Stomach (tissue), 8 donors: ENCODE measurements at regions not wholly inside any gene's neighbourhood (a gene's known extent, or its start where the extent isn't known, plus 50 kb on each side); places are given as distances from the start of the nearest gene placed in this dataset.

ENCODE experiments used
- DNase-seq, 2 donors: peaks; one replicate each; pipeline versions ENCODE4 v3.0.0 to v3.0.0-alpha.2; 2013 to 2019
- H3K27ac ChIP-seq, 5 donors: fragments of 200-600 bp in 4 of 5; sonication (generic) in 4 of 5; one replicate each; pipeline ENCODE4 v1.5.1; 2013 to 2019; ENCODE audit warnings: mild to moderate bottlenecking in 1 of 5, moderate library complexity in 1 of 5
- H3K27me3 ChIP-seq, 3 donors: fragments of 200-600 bp; sonication (generic); one replicate each; pipeline ENCODE4 v1.5.1; 2017 to 2019; ENCODE audit warnings: mixed run types in 1 of 3
- H3K36me3 ChIP-seq, 4 donors: fragments of 200-600 bp; sonication (generic); 1 replicate in 3 of 4; 2 replicates in 1 of 4; pipeline ENCODE4 v1.5.1; 2016 to 2019
- H3K4me1 ChIP-seq, 4 donors: fragments of 200-600 bp; sonication (generic); one replicate each; pipeline ENCODE4 v1.5.1; 2016 to 2019
- H3K4me3 ChIP-seq, 4 donors: fragments of 200-600 bp; sonication (generic) in 3 of 4; one replicate each; pipeline ENCODE4 v1.5.1; 2016 to 2019; ENCODE audit warnings: mild to moderate bottlenecking in 1 of 4
- H3K9me3 ChIP-seq, 4 donors: fragments of 200-600 bp; sonication (generic); one replicate each; pipeline ENCODE4 v1.5.1; 2016 to 2019
- CTCF ChIP-seq, 7 experiments: fragments of 450-650 bp in 4 of 7; fragments of 200-600 bp in 3 of 7; sonication (generic) in 3 of 7; IDR thresholded peaks; one replicate each; pipeline ENCODE4 v1.5.1; 2016 to 2019; ENCODE audit warnings: antibody characterized with exemption in 7 of 7, control low read depth in 2 of 7, mild to moderate bottlenecking in 1 of 7
- EP300 ChIP-seq: sonication (generic); formaldehyde crosslinking; IDR thresholded peaks from one replicate; pipeline ENCODE4 v1.6.1; 2017; ENCODE audit warnings: antibody characterized with exemption
- POLR2A ChIP-seq, 4 donors: fragments of 450-650 bp; IDR thresholded peaks; one replicate each; pipeline ENCODE4 v1.6.1; 2016; ENCODE audit warnings: antibody characterized with exemption in 4 of 4, control low read depth in 2 of 4, mild to moderate bottlenecking in 1 of 4, moderate library complexity in 1 of 4
- POLR2AphosphoS5 ChIP-seq, 3 donors: sonication (generic); formaldehyde crosslinking; IDR thresholded peaks; one replicate each; pipeline ENCODE4 v1.6.1; 2016; ENCODE audit warnings: antibody characterized with exemption in 3 of 3
- WGBS, 5 donors: extraction: QIAGEN DNeasy Blood & Tissue Kit in 3 of 5; methylation state at CpG; one replicate each; pipeline versions ENCODE4 v1.1.5 to v1.1.7; 2013 to 2018; 5-methylcytosine and 5-hydroxymethylcytosine counted together
- intact Hi-C: fragments of 100-400 bp; cut with DNase I; formaldehyde crosslinking; loops from one replicate; pipeline ENCODE4 v1.15.1; 2023; ENCODE audit warnings: low total_unique reads
- donor health status: healthy with polysubstance abuse.
- donor health status: Bipolar disorder and iron deficiency.
- donor health status: healthy.

- H3K36me3 ChIP-seq: no peaks in the 10 kb centered on the region
- 18 to 61% (median 50%) methylated on average over 1 of the region's 1 CpG for WGBS, 5 donors
- no peak overlapping the region for H3K27ac ChIP-seq
- no peak overlapping the region for H3K4me3 ChIP-seq
- H3K27me3 ChIP-seq: no peaks in the 10 kb centered on the region
- peak in 1 of 2 donors; percentile 66 for DNase-seq
- intact Hi-C loops: no loop called here
- no peak for TF ChIP-seq POLR2AphosphoS5 (IDR thresholded peaks at IDR 0.05)
- no peak for TF ChIP-seq CTCF (IDR thresholded peaks at IDR 0.05)
- no peak for TF ChIP-seq EP300
- no peak for TF ChIP-seq POLR2A (IDR thresholded peaks at IDR 0.05)
- H3K9me3 ChIP-seq: no peaks in the 10 kb centered on the region
- no peaks in the 10 kb centered on the region for H3K4me1 ChIP-seq
These were observed 613.5 kb downstream of the IQCM start for GRCh38 chr4:149202117-149202516.

- no peaks in the 10 kb centered on the region for H3K9me3 ChIP-seq
- no peaks in the 10 kb centered on the region for H3K4me1 ChIP-seq
- DNase-seq: no peak
- H3K36me3 ChIP-seq: no peaks in the 10 kb centered on the region
- no peak overlapping the region for H3K27ac ChIP-seq
- 67 to 86% (median 81%) methylated on average over 3 of the region's 3 CpGs for WGBS, 5 donors
- TF ChIP-seq POLR2A (IDR thresholded peaks at IDR 0.05) (no peak), CTCF (IDR thresholded peaks at IDR 0.05) (no peak), POLR2AphosphoS5 (IDR thresholded peaks at IDR 0.05) (no peak), EP300 (no peak)
- intact Hi-C loops: no loop called here
- H3K27me3 ChIP-seq: no peaks in the 10 kb centered on the region
- no peak overlapping the region for H3K4me3 ChIP-seq
These were observed 616.0 kb downstream of the IQCM start for GRCh38 chr4:149199594-149199993.

GRCh38 chr4:149194061-149194460, 621.6 kb downstream of the IQCM start:
- H3K36me3 ChIP-seq: no peaks in the 10 kb centered on the region
- no peaks in the 10 kb centered on the region for H3K27me3 ChIP-seq
- no peaks in the 10 kb centered on the region for H3K4me1 ChIP-seq
- H3K9me3 ChIP-seq: no peaks in the 10 kb centered on the region
- 38 to 91% (median 58%) methylated on average over 1 of the region's 1 CpG for WGBS, 5 donors
- no peak for TF ChIP-seq POLR2AphosphoS5 (IDR thresholded peaks at IDR 0.05)
- no peak for TF ChIP-seq CTCF (IDR thresholded peaks at IDR 0.05)
- TF ChIP-seq POLR2A (IDR thresholded peaks at IDR 0.05): no peak
- no peak for TF ChIP-seq EP300
- DNase-seq: no peak
- H3K27ac ChIP-seq: no peak overlapping the region
- no peak overlapping the region for H3K4me3 ChIP-seq
- intact Hi-C loops: no loop called here

GRCh38 chr4:149187726-149188125, 627.9 kb downstream of the IQCM start:
- no peaks in the 10 kb centered on the region for H3K27me3 ChIP-seq

More at GRCh38 chr4:149187726-149188125, 627.9 kb downstream of the IQCM start:
- Histone ChIP-seq H3K9me3 (no peaks in the 10 kb centered on the region), H3K36me3 (no peaks in the 10 kb centered on the region), H3K4me1 (no peaks in the 10 kb centered on the region), H3K4me3 (no peak overlapping the region), H3K27ac (no peak overlapping the region)
- TF ChIP-seq EP300: no peak
- TF ChIP-seq POLR2AphosphoS5 (IDR thresholded peaks at IDR 0.05): no peak
- no peak for TF ChIP-seq POLR2A (IDR thresholded peaks at IDR 0.05)
- no peak for TF ChIP-seq CTCF (IDR thresholded peaks at IDR 0.05)
- intact Hi-C loops: no loop called here
- DNase-seq: no peak
